ENCODE measurements at regions not wholly inside any gene's neighbourhood (a gene's known extent, or its start where the extent isn't known, plus 50 kb on each side); places are given as distances from the start of the nearest gene placed in this dataset.

DNA sequence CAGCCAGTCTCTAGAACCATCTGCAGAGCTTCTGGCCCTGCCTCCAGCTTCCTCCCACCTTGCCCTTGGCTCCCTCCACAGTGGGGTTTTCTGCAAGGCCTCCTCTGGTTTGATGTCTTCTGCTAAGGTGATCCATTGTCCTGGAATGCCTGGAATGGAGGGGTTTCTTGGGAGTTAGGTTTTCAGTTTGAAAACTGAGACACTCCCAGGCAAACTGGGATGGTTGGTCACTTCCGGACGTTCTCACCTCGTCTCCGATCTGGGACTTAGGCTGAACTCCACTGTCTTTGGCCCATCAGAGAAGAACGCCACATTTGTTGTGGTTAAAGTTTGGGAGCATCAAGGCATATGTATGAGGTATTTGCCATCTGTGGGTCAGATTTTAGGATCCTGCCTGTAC is 77.4 kb upstream of the KLHL25 start:
- DNase-seq (no peak), ATAC-seq (ENCODE audit: low read depth in 2 of 2) (no peak)
- Mint-ChIP-seq H3K27me3 (peaks cover 11 to 18% (median 15%) of the 10 kb centered on the region in 3 donors), H3K36me3 (no peaks in the 10 kb centered on the region), H3K9me3 (no peaks in the 10 kb centered on the region), H3K4me1 (no peaks in the 10 kb centered on the region), H3K4me3 (no peak overlapping the region), H3K27ac (no peak overlapping the region)

DNA sequence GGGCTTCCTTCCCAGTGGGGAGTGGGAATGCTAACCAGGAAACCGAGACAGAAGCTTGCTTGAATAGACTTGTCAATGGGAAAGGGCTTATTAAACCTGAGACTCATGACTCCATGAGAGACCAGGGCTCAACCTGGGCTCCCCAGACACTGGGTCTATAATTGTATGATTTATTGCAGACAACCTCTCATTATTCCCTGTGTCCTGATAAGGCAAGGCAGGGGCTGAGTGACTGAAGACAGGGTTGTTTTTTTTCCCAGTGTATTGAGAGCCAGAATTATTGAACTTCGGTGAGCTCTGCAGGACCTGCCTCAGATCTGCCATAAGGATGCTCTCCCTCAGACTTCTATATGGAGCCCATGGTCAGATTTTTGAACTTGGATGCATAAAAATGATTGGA is 79.5 kb upstream of the KLHL25 start:
- H3K9me3 Mint-ChIP-seq = no peaks in the 10 kb centered on the region
- DNase-seq (no peak), ATAC-seq (ENCODE audit: low read depth in 2 of 2) (no peak)
- H3K4me3 Mint-ChIP-seq = no peak overlapping the region
- no peaks in the 10 kb centered on the region for H3K36me3 Mint-ChIP-seq
- H3K4me1 Mint-ChIP-seq = no peaks in the 10 kb centered on the region
- peaks cover 18 to 24% (median 19%) of the 10 kb centered on the region in 3 donors for H3K27me3 Mint-ChIP-seq
- H3K27ac Mint-ChIP-seq = no peak overlapping the region

DNA sequence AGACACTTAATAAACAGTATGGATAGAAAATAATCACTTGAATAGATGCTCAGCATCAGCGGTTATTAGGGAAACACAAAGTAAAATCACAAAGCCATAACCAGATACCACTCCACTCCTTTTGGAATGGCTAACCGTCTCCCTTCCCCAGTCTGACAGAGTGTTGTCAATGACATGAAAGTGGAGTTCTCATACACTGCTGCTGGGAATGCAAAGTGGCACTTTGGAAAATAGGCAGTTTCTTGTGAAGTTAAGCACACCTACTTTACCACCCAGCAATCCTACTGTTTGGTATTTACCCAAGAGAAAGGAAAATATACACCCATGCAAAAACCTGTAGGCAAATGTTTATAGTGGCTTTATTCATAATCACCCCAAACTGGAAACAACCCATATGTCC is 81.0 kb upstream of the KLHL25 start:
- DNase-seq (no peak), ATAC-seq (ENCODE audit: low read depth in 2 of 2) (no peak)
- Mint-ChIP-seq H3K4me1 (no peaks in the 10 kb centered on the region), H3K36me3 (no peaks in the 10 kb centered on the region), H3K27ac (no peak overlapping the region), H3K4me3 (no peak overlapping the region), H3K9me3 (no peaks in the 10 kb centered on the region), H3K27me3 (peaks cover 18 to 27% (median 22%) of the 10 kb centered on the region in 3 donors)

DNA sequence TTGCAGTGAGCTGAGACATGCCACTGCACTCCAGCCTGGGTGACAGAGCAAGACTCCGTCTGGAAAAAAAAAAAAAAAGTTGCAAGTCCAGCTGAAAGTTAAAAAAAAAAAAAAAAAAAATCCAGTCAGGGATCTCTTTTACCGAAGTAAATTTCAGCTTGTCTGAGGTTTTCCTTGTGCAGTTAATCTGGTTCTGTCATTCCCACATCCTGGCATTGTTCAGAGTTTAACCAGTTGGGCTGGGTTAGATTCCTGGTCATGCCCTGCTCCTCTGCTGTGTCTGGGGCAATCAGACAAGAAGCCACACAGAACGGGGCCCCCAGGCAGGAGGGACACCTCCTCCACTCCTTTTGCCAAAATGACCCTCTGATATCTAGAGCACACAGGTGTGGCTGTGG is 84.1 kb upstream of the KLHL25 start:
- DNase-seq (no peak), ATAC-seq (ENCODE audit: low read depth in 2 of 2) (no peak)
- H3K4me3 Mint-ChIP-seq = no peak overlapping the region
- no peak overlapping the region for H3K27ac Mint-ChIP-seq
- no peaks in the 10 kb centered on the region for H3K4me1 Mint-ChIP-seq
- peaks cover 0 to 7% (median 2%) of the 10 kb centered on the region in 7 donors for H3K9me3 Mint-ChIP-seq
- H3K36me3 Mint-ChIP-seq = no peaks in the 10 kb centered on the region
- peaks cover 11 to 27% (median 25%) of the 10 kb centered on the region in 3 donors for H3K27me3 Mint-ChIP-seq

DNA sequence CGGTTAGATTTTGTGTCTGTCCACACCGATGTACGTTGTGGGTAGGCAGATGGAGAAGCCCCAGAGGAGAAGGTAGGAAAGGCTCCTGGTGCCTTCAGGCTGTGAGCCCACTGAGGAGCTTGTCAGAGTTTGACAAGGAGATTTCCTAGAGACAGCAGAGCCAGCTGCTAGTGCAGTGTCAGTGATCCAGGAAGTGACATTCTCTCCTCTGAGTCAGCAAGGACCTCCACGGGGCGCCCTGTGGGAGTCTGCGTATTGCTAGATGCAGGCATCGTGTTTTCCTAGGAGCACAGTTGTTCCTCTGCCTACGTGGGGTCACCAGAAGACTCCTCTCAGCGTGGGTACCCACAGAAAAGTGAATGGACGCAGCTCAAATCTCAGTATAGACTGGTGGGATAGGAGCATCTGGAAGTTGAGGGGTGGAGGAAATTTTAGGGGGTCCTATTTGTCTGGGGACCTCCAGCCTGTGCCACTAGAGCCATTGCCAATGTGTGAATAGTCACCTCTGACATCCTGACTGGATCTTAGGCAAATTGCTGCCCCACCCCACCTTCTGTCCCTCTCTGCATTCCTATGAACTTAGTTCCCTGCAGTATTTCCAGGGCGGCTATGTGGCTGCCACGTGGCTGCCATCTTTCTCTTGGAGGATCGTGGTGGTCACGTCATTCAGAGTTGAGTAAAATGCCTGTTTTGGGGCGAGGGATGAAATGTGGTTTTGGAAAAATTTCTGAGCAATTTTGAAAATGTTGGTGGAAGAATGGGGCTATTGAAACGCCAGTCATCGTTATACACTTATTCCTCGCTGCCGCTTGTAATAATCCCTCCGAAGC is 84.8 kb upstream of the KLHL25 start:
- no peaks in the 10 kb centered on the region for H3K4me1 Mint-ChIP-seq
- peaks cover 12 to 25% (median 24%) of the 10 kb centered on the region in 3 donors for H3K27me3 Mint-ChIP-seq
- ATAC-seq (ENCODE audit: low read depth in 2 of 2) (no peak), DNase-seq (no peak)
- H3K9me3 Mint-ChIP-seq = peaks cover 0 to 7% (median 2%) of the 10 kb centered on the region in 7 donors
- no peak overlapping the region for H3K27ac Mint-ChIP-seq
- H3K4me3 Mint-ChIP-seq = no peak overlapping the region
- no peaks in the 10 kb centered on the region for H3K36me3 Mint-ChIP-seq

DNA sequence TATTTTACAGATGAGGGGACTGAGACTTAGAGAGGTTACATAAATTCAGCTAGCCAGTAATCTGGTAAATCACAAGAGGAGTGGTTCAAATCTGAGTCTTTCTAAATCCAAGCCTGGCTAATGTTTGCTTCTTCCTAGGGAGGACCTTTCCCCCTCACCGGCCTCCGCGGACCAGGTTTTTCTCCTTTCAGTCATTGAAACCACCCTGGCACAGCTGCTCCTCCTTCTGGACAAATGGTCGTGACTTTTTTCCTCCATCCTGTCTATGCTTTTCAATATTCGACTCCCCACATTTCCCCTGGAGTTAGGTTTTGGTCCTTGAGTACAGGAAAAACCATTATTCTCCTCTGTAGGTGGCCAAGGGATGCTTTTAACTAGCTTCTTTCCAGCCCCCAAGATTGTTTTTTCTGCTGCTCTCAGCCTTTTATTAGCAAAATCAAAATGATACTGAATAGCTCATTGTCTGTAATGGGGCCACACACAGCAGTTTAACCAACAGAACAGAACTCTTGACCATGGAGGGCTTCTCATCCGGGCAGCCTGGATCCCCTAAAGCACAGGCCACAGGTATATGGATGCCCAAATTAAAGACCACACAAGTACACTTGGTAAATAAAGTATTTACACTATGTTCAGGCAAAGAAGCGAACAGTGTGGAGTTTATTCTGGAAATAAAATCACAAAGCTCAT is 85.9 kb upstream of the KLHL25 start:
- H3K36me3 Mint-ChIP-seq = no peaks in the 10 kb centered on the region
- ATAC-seq (ENCODE audit: low read depth in 2 of 2) (no peak), DNase-seq (no peak)
- no peaks in the 10 kb centered on the region for H3K4me1 Mint-ChIP-seq
- no peak overlapping the region for H3K4me3 Mint-ChIP-seq
- H3K27ac Mint-ChIP-seq = no peak overlapping the region
- H3K27me3 Mint-ChIP-seq = peaks cover 17 to 29% (median 20%) of the 10 kb centered on the region in 3 donors
- H3K9me3 Mint-ChIP-seq = peaks cover 0 to 7% (median 2%) of the 10 kb centered on the region in 7 donors

DNA sequence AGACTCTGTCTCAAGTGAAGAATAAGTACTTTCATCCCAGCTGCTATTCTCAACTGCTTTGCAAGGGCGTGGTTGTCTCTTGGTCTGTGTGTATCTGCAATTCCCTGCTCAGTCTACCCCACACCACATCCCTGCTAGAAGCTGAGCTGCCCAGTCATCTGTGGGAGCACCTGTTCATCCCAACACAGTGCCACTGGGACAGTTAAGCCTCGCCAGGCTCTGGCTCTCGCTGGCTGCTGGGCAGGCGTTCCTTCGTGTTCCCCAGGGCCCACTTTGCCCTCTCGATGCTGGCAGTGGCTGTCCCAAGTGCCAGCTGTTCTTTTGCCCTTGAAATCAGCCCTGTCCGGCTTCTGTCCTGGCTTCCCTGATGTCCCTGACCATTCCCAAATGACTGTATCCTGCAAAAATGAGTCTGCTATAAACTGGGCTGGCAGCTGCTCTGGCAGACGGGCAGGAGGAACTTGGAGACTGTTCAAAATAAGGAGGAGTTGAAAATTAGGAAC is 91.6 kb upstream of the KLHL25 start:
- H3K36me3 Mint-ChIP-seq = no peaks in the 10 kb centered on the region
- H3K4me1 Mint-ChIP-seq = peaks cover 0 to 8% (median 6%) of the 10 kb centered on the region in 3 donors
- no peak overlapping the region for H3K4me3 Mint-ChIP-seq
- no peak overlapping the region for H3K27ac Mint-ChIP-seq
- DNase-seq (no peak), ATAC-seq (ENCODE audit: low read depth in 2 of 2) (no peak)
- H3K27me3 Mint-ChIP-seq = peaks cover 0 to 26% (median 7%) of the 10 kb centered on the region in 3 donors
- H3K9me3 Mint-ChIP-seq = peaks cover 0 to 7% (median 2%) of the 10 kb centered on the region in 7 donors

DNA sequence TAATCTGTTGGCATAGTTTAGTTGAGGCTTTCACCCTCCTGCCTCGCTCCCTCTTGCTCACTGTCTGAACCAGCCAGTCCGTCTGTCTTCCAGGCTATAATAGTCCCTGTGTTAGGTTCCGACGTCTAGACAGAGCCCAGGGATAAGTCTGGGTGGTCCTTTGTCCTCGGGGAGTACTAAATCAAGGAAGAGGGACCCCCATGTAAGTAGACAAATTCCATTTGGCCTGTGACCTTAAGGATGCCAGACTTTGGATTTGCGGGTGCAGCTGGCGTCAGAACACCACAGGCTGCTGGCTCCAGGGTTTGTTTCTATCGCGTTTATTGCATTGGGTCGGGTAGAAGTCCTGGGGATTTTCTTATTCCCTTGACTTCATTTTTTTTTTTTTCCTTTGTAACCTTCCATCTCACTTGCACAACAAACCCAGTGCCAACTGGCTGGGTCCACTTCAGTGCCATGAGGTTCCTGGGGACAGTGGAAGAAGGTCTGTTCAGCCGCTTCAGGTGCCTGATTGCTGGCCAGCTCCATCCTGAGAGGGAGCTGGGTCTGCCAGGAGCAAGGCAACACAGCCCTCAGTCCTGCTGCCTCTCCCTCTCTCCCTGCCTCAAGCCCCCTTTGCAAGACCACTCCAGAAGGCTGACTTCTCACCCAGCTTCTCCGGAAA is 95.4 kb upstream of the KLHL25 start:
- no peak overlapping the region for H3K27ac Mint-ChIP-seq
- no peaks in the 10 kb centered on the region for H3K36me3 Mint-ChIP-seq
- H3K4me3 Mint-ChIP-seq = no peak overlapping the region
- ATAC-seq (ENCODE audit: low read depth in 2 of 2) (no peak), DNase-seq (no peak)
- peaks cover 0 to 9% (median 6%) of the 10 kb centered on the region in 3 donors for H3K4me1 Mint-ChIP-seq
- H3K9me3 Mint-ChIP-seq = no peaks in the 10 kb centered on the region
- peaks cover under 1 to 23% (median 9%) of the 10 kb centered on the region in 3 donors for H3K27me3 Mint-ChIP-seq

DNA sequence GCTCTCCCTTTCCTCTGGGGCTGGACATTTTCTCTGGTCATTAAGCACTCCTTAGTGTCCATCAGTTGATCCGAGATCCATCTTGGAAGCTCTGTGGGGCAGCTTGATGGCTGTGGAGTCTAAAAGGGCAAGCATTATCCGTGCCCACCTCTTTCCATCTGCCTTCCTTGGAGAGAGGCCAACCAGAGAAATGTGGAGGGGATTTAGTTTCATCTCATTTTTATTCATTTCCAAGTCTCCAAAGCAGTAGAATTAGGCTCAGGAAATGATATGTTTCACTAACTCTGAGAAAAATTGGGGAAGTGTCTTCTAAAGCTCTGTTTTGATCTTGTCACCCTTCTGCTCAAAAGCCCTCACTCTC is 95.9 kb upstream of the KLHL25 start:
- peaks cover 4 to 27% (median 6%) of the 10 kb centered on the region in 3 donors for H3K27me3 Mint-ChIP-seq

DNA sequence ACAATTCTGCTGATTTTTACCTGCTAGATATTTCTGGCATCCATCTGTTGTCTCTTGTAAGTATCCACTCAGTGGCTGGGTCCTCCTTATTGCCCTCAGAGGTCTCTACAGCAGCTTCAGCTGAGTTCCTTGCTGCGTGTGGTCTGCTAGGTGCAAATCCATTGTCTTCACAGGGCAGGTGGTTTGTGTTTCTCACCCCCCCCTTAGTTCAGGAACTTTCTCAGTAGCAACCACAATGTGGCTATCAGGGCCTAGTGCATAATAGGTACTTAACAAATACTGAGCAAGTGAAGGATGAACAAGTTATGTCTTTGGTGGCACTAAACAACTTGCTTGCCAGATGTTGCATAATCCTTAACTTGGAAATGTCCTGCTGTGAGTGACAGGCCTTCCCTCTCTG is 96.7 kb upstream of the KLHL25 start:
- peaks cover 0 to 10% (median 8%) of the 10 kb centered on the region in 3 donors for H3K4me1 Mint-ChIP-seq
- no peak overlapping the region for H3K4me3 Mint-ChIP-seq
- H3K27ac Mint-ChIP-seq = no peak overlapping the region
- H3K36me3 Mint-ChIP-seq = peaks cover 0 to 2% of the 10 kb centered on the region in 2 donors
- peaks cover 0 to 2% (median 0%) of the 10 kb centered on the region in 7 donors for H3K9me3 Mint-ChIP-seq
- ATAC-seq (ENCODE audit: low read depth in 2 of 2) = no peak
- no peak for DNase-seq
- H3K27me3 Mint-ChIP-seq = peaks cover 6 to 36% (median 8%) of the 10 kb centered on the region in 3 donors

More for the DNA sequence above, 95.9 kb upstream of the KLHL25 start:
- Mint-ChIP-seq H3K27ac (no peak overlapping the region), H3K4me3 (no peak overlapping the region), H3K36me3 (no peaks in the 10 kb centered on the region), H3K4me1 (peaks cover 0 to 9% (median 6%) of the 10 kb centered on the region in 3 donors), H3K9me3 (no peaks in the 10 kb centered on the region)
- DNase-seq (no peak), ATAC-seq (ENCODE audit: low read depth in 2 of 2) (no peak)

DNA sequence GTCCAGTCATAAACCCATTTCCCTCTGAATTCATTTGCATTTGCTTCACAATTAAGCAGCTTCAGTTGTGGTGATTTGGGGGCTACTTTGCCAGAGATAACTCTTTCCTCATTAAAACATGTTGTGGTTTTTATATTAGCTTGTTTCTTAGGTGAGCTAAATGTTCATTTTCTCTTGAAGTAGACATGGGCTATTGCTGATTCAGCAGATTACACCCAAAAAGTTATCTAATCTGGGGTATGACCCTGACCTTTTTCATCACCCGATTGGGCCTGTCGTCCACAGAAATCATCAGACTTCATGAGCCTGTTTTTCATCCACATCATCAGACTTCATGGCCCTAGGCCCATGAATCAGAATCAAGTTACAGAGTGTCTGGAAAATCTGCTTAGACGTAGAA is 97.5 kb upstream of the KLHL25 start:
- peaks cover 10 to 44% (median 13%) of the 10 kb centered on the region in 3 donors for H3K27me3 Mint-ChIP-seq
- DNase-seq (no peak), ATAC-seq (ENCODE audit: low read depth in 2 of 2) (no peak)
- H3K9me3 Mint-ChIP-seq = peaks cover 0 to 10% (median 3%) of the 10 kb centered on the region in 7 donors
- peaks cover 0 to 15% (median 14%) of the 10 kb centered on the region in 3 donors for H3K4me1 Mint-ChIP-seq
- no peak overlapping the region for H3K27ac Mint-ChIP-seq
- H3K4me3 Mint-ChIP-seq = no peak overlapping the region
- H3K36me3 Mint-ChIP-seq = peaks cover 0 to 9% of the 10 kb centered on the region in 2 donors

DNA sequence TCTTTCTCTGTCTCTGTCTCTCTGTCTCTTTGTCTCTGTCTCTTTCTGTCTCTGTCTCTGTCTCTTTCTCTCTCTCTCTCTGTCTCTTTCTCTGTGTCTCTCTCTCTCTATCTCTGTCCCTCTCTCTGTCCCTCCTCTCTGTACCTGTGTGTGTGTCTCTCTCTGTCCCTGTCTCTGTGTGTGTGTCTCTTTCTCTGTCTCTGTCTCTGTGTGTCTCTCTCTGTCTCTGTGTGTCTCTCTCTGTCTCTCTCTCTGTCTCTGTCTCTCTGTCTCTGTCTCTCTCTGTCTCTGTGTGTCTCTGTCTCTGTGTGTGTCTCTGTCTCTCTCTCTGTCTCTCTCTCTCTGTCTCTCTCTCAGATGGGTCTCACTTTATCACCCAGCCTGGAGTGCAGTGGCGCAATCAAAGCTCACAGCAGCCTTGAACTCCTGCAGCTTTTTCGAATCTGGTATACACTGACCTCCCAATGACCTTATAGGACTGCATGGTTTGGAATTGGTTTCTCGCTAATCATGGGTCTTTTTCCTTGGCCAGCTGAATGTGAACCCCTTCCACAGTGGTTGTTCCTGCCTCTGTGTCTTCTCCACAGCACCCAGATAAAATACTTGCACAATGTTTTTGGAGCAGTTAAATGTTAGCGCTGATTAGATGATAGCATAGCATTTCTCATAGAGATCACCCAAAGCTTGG is 102.6 kb upstream of the KLHL25 start:
- Mint-ChIP-seq H3K27me3 (peaks cover 13 to 46% (median 28%) of the 10 kb centered on the region in 3 donors), H3K4me3 (no peak overlapping the region), H3K4me1 (peaks cover 0 to 12% (median 5%) of the 10 kb centered on the region in 3 donors), H3K9me3 (peaks cover 0 to 13% (median 3%) of the 10 kb centered on the region in 7 donors), H3K27ac (peak overlapping the region in 3 of 6 donors; percentile 0 to 64 (median 55)), H3K36me3 (peaks cover 0 to 14% of the 10 kb centered on the region in 2 donors)
- ATAC-seq (ENCODE audit: low read depth in 2 of 2) (no peak), DNase-seq (no peak)

All from naive B cell (primary cell).